ENCODE measurements at regions not wholly inside any gene's neighbourhood (a gene's known extent, or its start where the extent isn't known, plus 50 kb on each side); places are given as distances from the start of the nearest gene placed in this dataset.

DNA sequence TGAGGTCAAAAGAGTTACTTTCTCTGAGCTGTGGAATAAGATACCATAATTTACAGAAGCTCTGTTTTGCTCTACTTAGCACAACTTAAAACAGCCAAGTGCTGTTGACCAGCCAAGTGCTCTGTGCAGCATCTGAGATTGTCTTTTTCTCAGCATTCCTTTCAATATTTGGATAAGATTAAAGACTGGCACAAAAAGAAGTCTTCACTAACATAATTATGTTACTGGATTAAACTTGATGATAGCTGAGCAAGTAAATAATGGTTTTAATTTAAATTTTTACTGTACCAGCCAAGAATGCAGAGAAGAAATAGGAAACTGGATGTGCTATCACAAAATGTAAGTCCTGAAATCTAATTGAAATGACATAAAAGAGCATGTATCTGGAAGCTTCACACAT, 60.4 kb downstream of the NPY2R start:
- POLR2A ChIA-PET = no interaction called here
- peaks cover 9% of the 10 kb centered on the region for H3K36me3 Mint-ChIP-seq
- CTCF ChIA-PET = interaction anchor here (1.0 kb wide), 1 partner anchor 710 kb away, joined by 3 read pairs; no protein-coding TSS in a partner anchor

GRCh38 chr4:155270671-155271070, 62.2 kb downstream of the NPY2R start:
- no peak for ATAC-seq
- no peak for DNase-seq (ENCODE audit: low spot score)
- CTCF ChIA-PET = no interaction called here
- Mint-ChIP-seq H3K27ac (no peak overlapping the region), H3K36me3 (peaks cover 9% of the 10 kb centered on the region), H3K9me3 (peaks cover 33% of the 10 kb centered on the region), H3K4me3 (no peak overlapping the region), H3K4me1 (no peaks in the 10 kb centered on the region), H3K27me3 (ENCODE audit: low read depth) (no peaks in the 10 kb centered on the region; the same call in 1 of the 2 replicates)
- POLR2A ChIA-PET = no interaction called here
- TF ChIP-seq STAT6 (CRISPR knock-in tag; conservative IDR thresholded peaks at IDR 0.05; ENCODE audit: low read depth) (no peak), NR3C1 (CRISPR knock-in tag; conservative IDR thresholded peaks at IDR 0.05; ENCODE audit: low read depth) (no peak), ZNF423 (CRISPR knock-in tag; IDR thresholded peaks at IDR 0.05) (no peak), IRF2 (CRISPR knock-in tag; IDR thresholded peaks at IDR 0.05; ENCODE audit: borderline replicate concordance, low read depth) (no peak), JUN (CRISPR knock-in tag; IDR thresholded peaks at IDR 0.05) (no peak), ZNF396 (CRISPR knock-in tag; IDR thresholded peaks at IDR 0.05; ENCODE audit: borderline replicate concordance) (no peak), ATF1 (CRISPR knock-in tag; IDR thresholded peaks at IDR 0.05) (no peak), PRRX2 (CRISPR knock-in tag; IDR thresholded peaks at IDR 0.05) (no peak), USF1 (CRISPR knock-in tag; IDR thresholded peaks at IDR 0.05) (no peak)
- TF ChIP-seq, protein P1, sequence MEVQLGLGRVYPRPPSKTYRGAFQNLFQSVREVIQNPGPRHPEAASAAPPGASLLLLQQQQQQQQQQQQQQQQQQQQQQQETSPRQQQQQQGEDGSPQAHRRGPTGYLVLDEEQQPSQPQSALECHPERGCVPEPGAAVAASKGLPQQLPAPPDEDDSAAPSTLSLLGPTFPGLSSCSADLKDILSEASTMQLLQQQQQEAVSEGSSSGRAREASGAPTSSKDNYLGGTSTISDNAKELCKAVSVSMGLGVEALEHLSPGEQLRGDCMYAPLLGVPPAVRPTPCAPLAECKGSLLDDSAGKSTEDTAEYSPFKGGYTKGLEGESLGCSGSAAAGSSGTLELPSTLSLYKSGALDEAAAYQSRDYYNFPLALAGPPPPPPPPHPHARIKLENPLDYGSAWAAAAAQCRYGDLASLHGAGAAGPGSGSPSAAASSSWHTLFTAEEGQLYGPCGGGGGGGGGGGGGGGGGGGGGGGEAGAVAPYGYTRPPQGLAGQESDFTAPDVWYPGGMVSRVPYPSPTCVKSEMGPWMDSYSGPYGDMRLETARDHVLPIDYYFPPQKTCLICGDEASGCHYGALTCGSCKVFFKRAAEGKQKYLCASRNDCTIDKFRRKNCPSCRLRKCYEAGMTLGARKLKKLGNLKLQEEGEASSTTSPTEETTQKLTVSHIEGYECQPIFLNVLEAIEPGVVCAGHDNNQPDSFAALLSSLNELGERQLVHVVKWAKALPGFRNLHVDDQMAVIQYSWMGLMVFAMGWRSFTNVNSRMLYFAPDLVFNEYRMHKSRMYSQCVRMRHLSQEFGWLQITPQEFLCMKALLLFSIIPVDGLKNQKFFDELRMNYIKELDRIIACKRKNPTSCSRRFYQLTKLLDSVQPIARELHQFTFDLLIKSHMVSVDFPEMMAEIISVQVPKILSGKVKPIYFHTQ (CRISPR knock-in tag; IDR thresholded peaks at IDR 0.05) = no peak
- TF ChIP-seq, protein P2, sequence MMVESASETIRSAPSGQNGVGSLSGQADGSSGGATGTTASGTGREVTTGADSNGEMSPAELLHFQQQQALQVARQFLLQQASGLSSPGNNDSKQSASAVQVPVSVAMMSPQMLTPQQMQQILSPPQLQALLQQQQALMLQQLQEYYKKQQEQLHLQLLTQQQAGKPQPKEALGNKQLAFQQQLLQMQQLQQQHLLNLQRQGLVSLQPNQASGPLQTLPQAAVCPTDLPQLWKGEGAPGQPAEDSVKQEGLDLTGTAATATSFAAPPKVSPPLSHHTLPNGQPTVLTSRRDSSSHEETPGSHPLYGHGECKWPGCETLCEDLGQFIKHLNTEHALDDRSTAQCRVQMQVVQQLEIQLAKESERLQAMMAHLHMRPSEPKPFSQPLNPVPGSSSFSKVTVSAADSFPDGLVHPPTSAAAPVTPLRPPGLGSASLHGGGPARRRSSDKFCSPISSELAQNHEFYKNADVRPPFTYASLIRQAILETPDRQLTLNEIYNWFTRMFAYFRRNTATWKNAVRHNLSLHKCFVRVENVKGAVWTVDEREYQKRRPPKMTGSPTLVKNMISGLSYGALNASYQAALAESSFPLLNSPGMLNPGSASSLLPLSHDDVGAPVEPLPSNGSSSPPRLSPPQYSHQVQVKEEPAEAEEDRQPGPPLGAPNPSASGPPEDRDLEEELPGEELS (CRISPR knock-in tag; IDR thresholded peaks at IDR 0.05) = no peak

More for the DNA sequence above, 60.4 kb downstream of the NPY2R start:
- Mint-ChIP-seq H3K4me3 (no peak overlapping the region), H3K4me1 (no peaks in the 10 kb centered on the region), H3K9me3 (peaks cover 30% of the 10 kb centered on the region), H3K27me3 (ENCODE audit: low read depth) (no peaks in the 10 kb centered on the region; the same call in 1 of the 2 replicates), H3K27ac (no peak overlapping the region)
- no peak for ATAC-seq
- TF ChIP-seq GRHL2 (CRISPR knock-in tag; IDR thresholded peaks at IDR 0.05; ENCODE audit: insufficient replicate concordance, severe bottlenecking) (no peak), ZNF423 (CRISPR knock-in tag; IDR thresholded peaks at IDR 0.05) (no peak), ARID4B (CRISPR knock-in tag; IDR thresholded peaks at IDR 0.05; ENCODE audit: borderline replicate concordance) (no peak)
- TF ChIP-seq, protein P3, sequence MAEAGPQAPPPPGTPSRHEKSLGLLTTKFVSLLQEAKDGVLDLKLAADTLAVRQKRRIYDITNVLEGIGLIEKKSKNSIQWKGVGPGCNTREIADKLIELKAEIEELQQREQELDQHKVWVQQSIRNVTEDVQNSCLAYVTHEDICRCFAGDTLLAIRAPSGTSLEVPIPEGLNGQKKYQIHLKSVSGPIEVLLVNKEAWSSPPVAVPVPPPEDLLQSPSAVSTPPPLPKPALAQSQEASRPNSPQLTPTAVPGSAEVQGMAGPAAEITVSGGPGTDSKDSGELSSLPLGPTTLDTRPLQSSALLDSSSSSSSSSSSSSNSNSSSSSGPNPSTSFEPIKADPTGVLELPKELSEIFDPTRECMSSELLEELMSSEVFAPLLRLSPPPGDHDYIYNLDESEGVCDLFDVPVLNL (CRISPR knock-in tag; IDR thresholded peaks at IDR 0.05; ENCODE audit: borderline replicate concordance, low read depth) = no peak
- no peak for DNase-seq (ENCODE audit: low spot score)

Data from WTC11 (cell line).